ENCODE measurements at regions not wholly inside any gene's neighbourhood (a gene's known extent, or its start where the extent isn't known, plus 50 kb on each side); places are given as distances from the start of the nearest gene placed in this dataset.

DNA sequence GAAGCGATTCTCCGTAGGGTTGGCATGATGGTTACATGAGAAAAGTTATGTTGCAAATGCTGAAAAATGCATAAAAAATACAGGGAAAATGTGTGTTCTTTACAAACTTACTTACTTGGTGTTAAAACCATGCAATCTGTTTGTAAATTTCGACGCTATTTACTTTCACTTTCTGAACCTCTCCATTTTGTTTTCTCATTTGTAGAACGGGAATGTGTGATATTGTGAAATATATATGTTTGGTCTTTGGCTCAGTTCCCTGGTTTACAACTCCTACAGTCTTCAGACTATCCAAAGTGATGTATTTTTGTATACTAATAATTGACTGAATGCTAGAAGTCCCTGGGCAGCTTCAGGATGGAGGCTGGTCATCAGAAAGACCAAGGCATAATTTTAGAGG, 982.3 kb downstream of the ADGRL2 start:
- H3K4me1 ChIP-seq (ENCODE audit: control insufficient read depth in 2 of 2, insufficient read depth in 1 of 2, low read depth in 1 of 2, low read length in 2 of 2) = peaks cover 0 to 1% of the 10 kb centered on the region in 2 donors
- no peak overlapping the region for H3K4me3 ChIP-seq (ENCODE audit: low read length in 2 of 2)
- no peak overlapping the region for H2BK15ac ChIP-seq (ENCODE audit: low read length)
- no peak for DNase-seq (ENCODE audit: low spot score)
- H2BK5ac ChIP-seq (ENCODE audit: low read length) = no peak overlapping the region
- H3K14ac ChIP-seq (ENCODE audit: low read length) = no peak overlapping the region
- H2AK5ac ChIP-seq (ENCODE audit: low read depth, low read length) = no peak overlapping the region
- no peak overlapping the region for H3K23ac ChIP-seq (ENCODE audit: low read depth, low read length, poor library complexity)
- no CpG with 5 or more reads among the region's 5 CpGs for WGBS, 2 donors (ENCODE audit: extremely low coverage in 2 of 2, insufficient read length in 2 of 2, insufficient replicate concordance in 1 of 2)
- no peak overlapping the region for H2BK12ac ChIP-seq (ENCODE audit: low read length)
- H4K91ac ChIP-seq (ENCODE audit: low read depth, low read length, poor library complexity) = no peak overlapping the region
- H3K9me3 ChIP-seq (replicated peaks in 1 of 2; ENCODE audit: control insufficient read depth in 2 of 2, insufficient read depth in 1 of 2, low read depth in 1 of 2, low read length in 2 of 2) = peaks cover 2 to 7% of the 10 kb centered on the region in 2 donors
- H3K27ac ChIP-seq (replicated peaks; ENCODE audit: low read length) = no peak overlapping the region
- no peaks in the 10 kb centered on the region for H3K27me3 ChIP-seq (ENCODE audit: control insufficient read depth in 3 of 3, insufficient read depth in 3 of 3, low read depth in 1 of 3, low read length in 3 of 3)
- H3K4me2 ChIP-seq (ENCODE audit: insufficient read depth, low read length, poor library complexity, severe bottlenecking) = no peak overlapping the region
- no peak overlapping the region for H2AFZ ChIP-seq (ENCODE audit: low read length)
- no peaks in the 10 kb centered on the region for H3K79me1 ChIP-seq (ENCODE audit: low read depth, low read length)
- H3K4ac ChIP-seq (ENCODE audit: low read length) = no peak overlapping the region
- H3K36me3 ChIP-seq (replicated peaks in 1 of 2; ENCODE audit: control insufficient read depth in 2 of 2, insufficient read depth in 2 of 2, low read length in 2 of 2) = no peaks in the 10 kb centered on the region
- no peak overlapping the region for H3K18ac ChIP-seq (ENCODE audit: low read length)
- H4K8ac ChIP-seq (ENCODE audit: low read depth, low read length) = no peak overlapping the region
- no peak overlapping the region for H3K9ac ChIP-seq (ENCODE audit: low read depth, low read length, poor library complexity)
- H2BK120ac ChIP-seq (ENCODE audit: low read depth, low read length) = no peak overlapping the region

DNA sequence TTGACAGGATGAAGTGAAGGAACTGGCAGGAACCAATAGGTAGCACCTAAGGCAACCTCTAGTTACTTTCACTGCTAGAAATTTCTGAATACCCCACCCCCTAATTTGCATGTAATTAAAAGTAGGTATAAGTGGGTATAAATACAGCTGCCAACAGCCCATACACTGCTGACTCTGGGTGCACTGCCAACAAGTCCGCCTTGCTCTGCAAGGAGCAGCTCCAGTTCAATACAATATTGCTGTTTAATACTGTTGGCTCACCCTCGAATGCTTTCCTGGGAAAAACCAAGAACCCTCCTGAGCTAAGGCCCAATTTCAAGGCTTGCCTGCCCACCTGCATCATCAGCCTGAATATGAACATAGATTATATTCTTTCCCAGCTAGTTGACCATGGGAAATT, 981.9 kb downstream of the ADGRL2 start:
- no peak overlapping the region for H2AK5ac ChIP-seq (ENCODE audit: low read depth, low read length)
- peak overlapping the region; percentile 71 for H3K14ac ChIP-seq (ENCODE audit: low read length)
- H3K27me3 ChIP-seq (ENCODE audit: control insufficient read depth in 3 of 3, insufficient read depth in 3 of 3, low read depth in 1 of 3, low read length in 3 of 3) = no peaks in the 10 kb centered on the region
- no peak overlapping the region for H3K18ac ChIP-seq (ENCODE audit: low read length)
- H3K36me3 ChIP-seq (replicated peaks in 1 of 2; ENCODE audit: control insufficient read depth in 2 of 2, insufficient read depth in 2 of 2, low read length in 2 of 2) = no peaks in the 10 kb centered on the region
- no peak for DNase-seq (ENCODE audit: low spot score)
- H3K4me3 ChIP-seq (ENCODE audit: low read length in 2 of 2) = no peak overlapping the region
- H3K4ac ChIP-seq (ENCODE audit: low read length) = no peak overlapping the region
- peaks cover 2 to 7% of the 10 kb centered on the region in 2 donors for H3K9me3 ChIP-seq (replicated peaks in 1 of 2; ENCODE audit: control insufficient read depth in 2 of 2, insufficient read depth in 1 of 2, low read depth in 1 of 2, low read length in 2 of 2)
- H3K4me2 ChIP-seq (ENCODE audit: insufficient read depth, low read length, poor library complexity, severe bottlenecking) = no peak overlapping the region
- H3K9ac ChIP-seq (ENCODE audit: low read depth, low read length, poor library complexity) = no peak overlapping the region
- peaks cover 0 to 1% of the 10 kb centered on the region in 2 donors for H3K4me1 ChIP-seq (ENCODE audit: control insufficient read depth in 2 of 2, insufficient read depth in 1 of 2, low read depth in 1 of 2, low read length in 2 of 2)
- no peak overlapping the region for H4K91ac ChIP-seq (ENCODE audit: low read depth, low read length, poor library complexity)
- no peak overlapping the region for H3K27ac ChIP-seq (replicated peaks; ENCODE audit: low read length)
- no peak overlapping the region for H2BK12ac ChIP-seq (ENCODE audit: low read length)
- no CpG with 5 or more reads among the region's 2 CpGs for WGBS, 2 donors (ENCODE audit: extremely low coverage in 2 of 2, insufficient read length in 2 of 2, insufficient replicate concordance in 1 of 2)
- no peak overlapping the region for H2AFZ ChIP-seq (ENCODE audit: low read length)
- H4K8ac ChIP-seq (ENCODE audit: low read depth, low read length) = no peak overlapping the region
- no peak overlapping the region for H2BK120ac ChIP-seq (ENCODE audit: low read depth, low read length)
- no peak overlapping the region for H3K23ac ChIP-seq (ENCODE audit: low read depth, low read length, poor library complexity)
- H2BK15ac ChIP-seq (ENCODE audit: low read length) = no peak overlapping the region
- H3K79me1 ChIP-seq (ENCODE audit: low read depth, low read length) = no peaks in the 10 kb centered on the region
- H2BK5ac ChIP-seq (ENCODE audit: low read length) = no peak overlapping the region

DNA sequence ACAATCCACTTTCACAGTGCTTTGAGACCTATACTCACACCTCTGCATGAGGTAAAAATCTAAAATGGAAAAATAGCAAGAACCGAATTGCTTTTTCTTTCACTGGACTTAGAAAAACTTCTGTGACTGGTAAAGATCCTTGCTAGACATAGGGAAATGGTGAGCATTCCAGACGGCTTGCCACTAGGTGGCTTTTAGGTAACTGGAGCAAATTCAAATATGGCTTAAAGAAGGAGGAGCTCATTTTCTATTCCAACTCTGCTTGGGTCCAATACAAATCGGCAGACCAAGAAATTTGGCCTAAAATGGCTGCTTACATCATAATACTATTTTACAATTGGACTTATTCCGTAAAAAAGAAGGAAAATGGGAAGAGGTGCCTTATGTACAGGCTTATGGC, 977.9 kb downstream of the ADGRL2 start:
- peak overlapping the region; percentile 26 for H2AFZ ChIP-seq (ENCODE audit: low read length)
- no peaks in the 10 kb centered on the region for H3K79me1 ChIP-seq (ENCODE audit: low read depth, low read length)
- no peak overlapping the region for H3K9ac ChIP-seq (ENCODE audit: low read depth, low read length, poor library complexity)
- H2BK12ac ChIP-seq (ENCODE audit: low read length) = no peak overlapping the region
- no peaks in the 10 kb centered on the region for H3K36me3 ChIP-seq (replicated peaks in 1 of 2; ENCODE audit: control insufficient read depth in 2 of 2, insufficient read depth in 2 of 2, low read length in 2 of 2)
- no peak overlapping the region for H4K8ac ChIP-seq (ENCODE audit: low read depth, low read length)
- no peak overlapping the region for H3K27ac ChIP-seq (replicated peaks; ENCODE audit: low read length)
- H3K9me3 ChIP-seq (replicated peaks in 1 of 2; ENCODE audit: control insufficient read depth in 2 of 2, insufficient read depth in 1 of 2, low read depth in 1 of 2, low read length in 2 of 2) = peaks cover 5 to 13% of the 10 kb centered on the region in 2 donors
- no peak overlapping the region for H3K14ac ChIP-seq (ENCODE audit: low read length)
- no peak overlapping the region for H3K4me2 ChIP-seq (ENCODE audit: insufficient read depth, low read length, poor library complexity, severe bottlenecking)
- no peak overlapping the region for H2BK15ac ChIP-seq (ENCODE audit: low read length)
- H3K4me3 ChIP-seq (ENCODE audit: low read length in 2 of 2) = no peak overlapping the region
- DNase-seq (ENCODE audit: low spot score) = no peak
- no peak overlapping the region for H4K91ac ChIP-seq (ENCODE audit: low read depth, low read length, poor library complexity)
- no peak overlapping the region for H2BK120ac ChIP-seq (ENCODE audit: low read depth, low read length)
- no peaks in the 10 kb centered on the region for H3K27me3 ChIP-seq (ENCODE audit: control insufficient read depth in 3 of 3, insufficient read depth in 3 of 3, low read depth in 1 of 3, low read length in 3 of 3)
- no peak overlapping the region for H3K4ac ChIP-seq (ENCODE audit: low read length)
- no peak overlapping the region for H2AK5ac ChIP-seq (ENCODE audit: low read depth, low read length)
- no peak overlapping the region for H3K18ac ChIP-seq (ENCODE audit: low read length)
- no CpG with 5 or more reads among the region's 4 CpGs for WGBS, 2 donors (ENCODE audit: extremely low coverage in 2 of 2, insufficient read length in 2 of 2, insufficient replicate concordance in 1 of 2)
- no peak overlapping the region for H3K23ac ChIP-seq (ENCODE audit: low read depth, low read length, poor library complexity)
- no peaks in the 10 kb centered on the region for H3K4me1 ChIP-seq (ENCODE audit: control insufficient read depth in 2 of 2, insufficient read depth in 1 of 2, low read depth in 1 of 2, low read length in 2 of 2)
- H2BK5ac ChIP-seq (ENCODE audit: low read length) = no peak overlapping the region

- Histone ChIP-seq H2BK12ac (ENCODE audit: low read length) (no peak overlapping the region), H2BK15ac (ENCODE audit: low read length) (no peak overlapping the region), H3K79me1 (ENCODE audit: low read depth, low read length) (no peaks in the 10 kb centered on the region), H3K4ac (ENCODE audit: low read length) (no peak overlapping the region), H4K8ac (ENCODE audit: low read depth, low read length) (no peak overlapping the region), H3K9ac (ENCODE audit: low read depth, low read length, poor library complexity) (no peak overlapping the region), H3K18ac (ENCODE audit: low read length) (no peak overlapping the region), H3K9me3 (replicated peaks in 1 of 2; ENCODE audit: control insufficient read depth in 2 of 2, insufficient read depth in 1 of 2, low read depth in 1 of 2, low read length in 2 of 2) (peaks cover 4 to 10% of the 10 kb centered on the region in 2 donors), H2AFZ (ENCODE audit: low read length) (peak overlapping the region; percentile 20), H3K27ac (replicated peaks; ENCODE audit: low read length) (no peak overlapping the region), H4K91ac (ENCODE audit: low read depth, low read length, poor library complexity) (no peak overlapping the region), H3K36me3 (replicated peaks in 1 of 2; ENCODE audit: control insufficient read depth in 2 of 2, insufficient read depth in 2 of 2, low read length in 2 of 2) (no peaks in the 10 kb centered on the region), H3K4me2 (ENCODE audit: insufficient read depth, low read length, poor library complexity, severe bottlenecking) (no peak overlapping the region), H3K14ac (ENCODE audit: low read length) (no peak overlapping the region), H2BK5ac (ENCODE audit: low read length) (no peak overlapping the region), H3K4me1 (ENCODE audit: control insufficient read depth in 2 of 2, insufficient read depth in 1 of 2, low read depth in 1 of 2, low read length in 2 of 2) (no peaks in the 10 kb centered on the region), H2AK5ac (ENCODE audit: low read depth, low read length) (no peak overlapping the region), H2BK120ac (ENCODE audit: low read depth, low read length) (no peak overlapping the region), H3K23ac (ENCODE audit: low read depth, low read length, poor library complexity) (no peak overlapping the region), H3K4me3 (ENCODE audit: low read length in 2 of 2) (no peak overlapping the region), H3K27me3 (ENCODE audit: control insufficient read depth in 3 of 3, insufficient read depth in 3 of 3, low read depth in 1 of 3, low read length in 3 of 3) (no peaks in the 10 kb centered on the region)
- DNase-seq (ENCODE audit: low spot score) = no peak
- WGBS, 2 donors (ENCODE audit: extremely low coverage in 2 of 2, insufficient read length in 2 of 2, insufficient replicate concordance in 1 of 2) = no CpG with 5 or more reads among the region's 12 CpGs
These were observed 976.5 kb downstream of the ADGRL2 start for GRCh38 chr1:82777240-82777639.
